H9 (cell line): ENCODE measurements at regions not wholly inside any gene's neighbourhood (a gene's known extent, or its start where the extent isn't known, plus 50 kb on each side); places are given as distances from the start of the nearest gene placed in this dataset.

Source experiments
- DNase-seq: peaks from one replicate; pipeline ENCODE4 v3.0.0-alpha.2; 2017
- H2AFZ ChIP-seq: one replicate; pipeline ENCODE4 v1.6.1; 2013; ENCODE audit warnings: mild to moderate bottlenecking, low read length, control low read depth, moderate library complexity
- H2AK5ac ChIP-seq: 2 replicates; pipeline ENCODE4 v1.6.1; 2013; ENCODE audit warnings: low read length, control low read depth, mixed read lengths; ENCODE audit not compliant: insufficient read length
- H2BK120ac ChIP-seq: one replicate; pipeline ENCODE4 v1.6.1; 2013; ENCODE audit warnings: low read depth, mild to moderate bottlenecking, low read length, control low read depth, inconsistent platforms; ENCODE audit not compliant: poor library complexity, severe bottlenecking
- H2BK12ac ChIP-seq: 2 replicates; pipeline ENCODE4 v1.6.1; 2013; ENCODE audit warnings: low read length, control low read depth, mixed read lengths, low read depth; ENCODE audit not compliant: insufficient read length
- H2BK15ac ChIP-seq: 2 replicates; pipeline ENCODE4 v1.6.1; 2013; ENCODE audit warnings: low read depth, low read length, control low read depth
- H2BK20ac ChIP-seq: one replicate; pipeline ENCODE4 v1.6.1; 2013; ENCODE audit warnings: low read depth, mild to moderate bottlenecking, low read length, control low read depth, inconsistent platforms; ENCODE audit not compliant: poor library complexity, severe bottlenecking
- H2BK5ac ChIP-seq: 2 replicates; pipeline ENCODE4 v1.6.1; 2013; ENCODE audit warnings: low read length, control low read depth, mixed read lengths; ENCODE audit not compliant: insufficient read length
- H3K14ac ChIP-seq: 2 replicates; pipeline ENCODE4 v1.6.1; 2013; ENCODE audit warnings: low read length, control low read depth; ENCODE audit not compliant: insufficient read depth
- H3K18ac ChIP-seq: 2 replicates; pipeline ENCODE4 v1.6.1; 2013; ENCODE audit warnings: low read depth, mild to moderate bottlenecking, mixed read lengths, low read length, control low read depth; ENCODE audit not compliant: insufficient read length
- H3K23ac ChIP-seq: 2 replicates; pipeline ENCODE4 v1.6.1; 2013; ENCODE audit warnings: low read length, control low read depth, mixed read lengths, low read depth; ENCODE audit not compliant: insufficient read length
- H3K23me2 ChIP-seq: 2 replicates; pipeline ENCODE4 v1.6.1; 2013; ENCODE audit warnings: low read depth, mild to moderate bottlenecking, mixed read lengths, low read length, control low read depth; ENCODE audit not compliant: insufficient read length, poor library complexity, severe bottlenecking
- H3K27ac ChIP-seq: 2 replicates; pipeline ENCODE4 v1.5.1; 2013; ENCODE audit warnings: low read length, control low read depth, mixed read lengths, low read depth; ENCODE audit not compliant: insufficient read length
- H3K27me3 ChIP-seq: 2 replicates; pipeline ENCODE4 v1.6.1; 2013; ENCODE audit warnings: low read length, control low read depth, inconsistent platforms; ENCODE audit not compliant: insufficient read depth
- H3K4ac ChIP-seq: 2 replicates; pipeline ENCODE4 v1.6.1; 2013; ENCODE audit warnings: low read depth, mild to moderate bottlenecking, control low read depth, inconsistent platforms, low read length, moderate library complexity
- H3K4me1 ChIP-seq: 2 replicates; pipeline ENCODE4 v1.6.1; 2013; ENCODE audit warnings: low read length, control low read depth, inconsistent platforms; ENCODE audit not compliant: insufficient read depth
- H3K4me2 ChIP-seq: 2 replicates; pipeline ENCODE4 v1.6.1; 2013; ENCODE audit warnings: low read length, control low read depth, mixed read lengths; ENCODE audit not compliant: insufficient read length, insufficient read depth
- H3K56ac ChIP-seq: 2 replicates; pipeline ENCODE4 v1.6.1; 2013; ENCODE audit warnings: low read depth, mild to moderate bottlenecking, mixed read lengths, low read length, control low read depth; ENCODE audit not compliant: insufficient read length
- H3K79me1 ChIP-seq: 2 replicates; pipeline ENCODE4 v1.6.1; 2013; ENCODE audit warnings: low read depth, mild to moderate bottlenecking, moderate library complexity, low read length, control low read depth, inconsistent platforms; ENCODE audit not compliant: insufficient read depth, poor library complexity, severe bottlenecking
- H3K79me2 ChIP-seq: 2 replicates; pipeline ENCODE4 v1.6.1; 2013; ENCODE audit warnings: low read length, control low read depth, inconsistent platforms; ENCODE audit not compliant: insufficient read depth
- H3K9ac ChIP-seq: 2 replicates; pipeline ENCODE4 v1.6.1; 2013; ENCODE audit warnings: low read length, control low read depth, mixed read lengths; ENCODE audit not compliant: insufficient read length; ENCODE audit errors: extremely low read depth
- H3K9me3 ChIP-seq: one replicate; pipeline ENCODE4 v1.6.1; 2013; ENCODE audit warnings: low read depth, low read length, inconsistent platforms; ENCODE audit not compliant: control insufficient read depth
- H3T11ph ChIP-seq: one replicate; pipeline ENCODE4 v1.6.1; 2013; ENCODE audit warnings: mild to moderate bottlenecking, low read length, control low read depth, inconsistent platforms
- H4K20me1 ChIP-seq: one replicate; pipeline ENCODE4 v1.6.1; 2013; ENCODE audit not compliant: control insufficient read depth, insufficient read length, insufficient read depth
- H4K5ac ChIP-seq: 2 replicates; pipeline ENCODE4 v1.6.1; 2013; ENCODE audit warnings: low read depth, mild to moderate bottlenecking, mixed read lengths, low read length, control low read depth; ENCODE audit not compliant: insufficient read length
- H4K8ac ChIP-seq: replicated peaks from 2 replicates; pipeline ENCODE4 v1.6.1; 2013; ENCODE audit warnings: low read length, control low read depth, mixed read lengths, low read depth; ENCODE audit not compliant: insufficient read length
- H4K91ac ChIP-seq: 2 replicates; pipeline ENCODE4 v1.6.1; 2013; ENCODE audit warnings: low read depth, mild to moderate bottlenecking, moderate library complexity, mixed read lengths, low read length, control low read depth; ENCODE audit not compliant: insufficient read length
- H3K27ac Mint-ChIP-seq, 3 experiments: 2 replicates in 2 of 3; 3 replicates in 1 of 3; pipeline ENCODE4 v1.8.0; 2020 to 2021; ENCODE audit warnings: mixed read lengths in 3 of 3, mild to moderate bottlenecking in 1 of 3, moderate library complexity in 1 of 3
- H3K27me3 Mint-ChIP-seq: 2 replicates; pipeline ENCODE4 v1.8.0; 2021; ENCODE audit warnings: low read depth, mild to moderate bottlenecking, moderate library complexity, mixed read lengths
- H3K36me3 Mint-ChIP-seq, 3 experiments: 2 replicates in 2 of 3; 3 replicates in 1 of 3; pipeline ENCODE4 v1.8.0; 2020 to 2021; ENCODE audit warnings: low read depth in 3 of 3, mixed read lengths in 3 of 3; ENCODE audit not compliant: insufficient read depth in 1 of 3
- H3K4me1 Mint-ChIP-seq, 2 experiments: 2 replicates each; pipeline ENCODE4 v1.8.0; 2020; ENCODE audit warnings: mixed read lengths in 2 of 2
- H3K4me3 Mint-ChIP-seq, 2 experiments: 2 replicates in 1 of 2; 3 replicates in 1 of 2; pipeline ENCODE4 v1.8.0; 2020 to 2021; ENCODE audit warnings: mild to moderate bottlenecking in 2 of 2, mixed read lengths in 2 of 2, moderate library complexity in 1 of 2
- H3K9me3 Mint-ChIP-seq, 2 experiments: 2 replicates in 1 of 2; 3 replicates in 1 of 2; pipeline ENCODE4 v1.8.0; 2020; ENCODE audit warnings: mild to moderate bottlenecking in 2 of 2, mixed read lengths in 2 of 2, moderate library complexity in 1 of 2
- CTCF ChIP-seq: fragments of 200-600 bp; sonication (generic); conservative IDR thresholded peaks from 3 replicates; pipeline ENCODE4 v1.8.0; 2021; ENCODE audit warnings: antibody characterized with exemption, mild to moderate bottlenecking
- WGBS: extraction: QIAGEN DNeasy Blood & Tissue Kit; methylation state at CpG from one replicate; pipeline ENCODE4 v1.1.7; 2013; ENCODE audit warnings: missing lambda C conversion rate, low lambda C conversion rate, mixed read lengths; ENCODE audit not compliant: insufficient read length; ENCODE audit errors: extremely low coverage; 5-methylcytosine and 5-hydroxymethylcytosine counted together

- H3K79me2 ChIP-seq = no peaks in the 10 kb centered on the region
- H3K4me3 Mint-ChIP-seq = no peak overlapping the region
- no peak overlapping the region for H2BK5ac ChIP-seq
- H4K5ac ChIP-seq = no peak overlapping the region
- H3K4me1 Mint-ChIP-seq = peaks cover 27 to 32% of the 10 kb centered on the region in 2 experiments
- H4K20me1 ChIP-seq = no peaks in the 10 kb centered on the region
- no peak overlapping the region for H3K14ac ChIP-seq
- no peaks in the 10 kb centered on the region for H3K23me2 ChIP-seq
- TF ChIP-seq CTCF = no peak
- no CpG with 5 or more reads among the region's 2 CpGs for WGBS
- no peak overlapping the region for H2AFZ ChIP-seq
- no peaks in the 10 kb centered on the region for H3K36me3 Mint-ChIP-seq
- H4K91ac ChIP-seq = no peak overlapping the region
- no peak overlapping the region for H2AK5ac ChIP-seq
- no peaks in the 10 kb centered on the region for H3K9me3 ChIP-seq
- H3K27ac ChIP-seq = no peak overlapping the region
- H2BK12ac ChIP-seq = no peak overlapping the region
- H3T11ph ChIP-seq = no peak overlapping the region
- H3K4me2 ChIP-seq = no peak overlapping the region
- H3K79me1 ChIP-seq = no peaks in the 10 kb centered on the region
- no peak overlapping the region for H2BK120ac ChIP-seq
- H3K4me1 ChIP-seq = no peaks in the 10 kb centered on the region; the same call in 1 of the 2 replicates
- H2BK20ac ChIP-seq = no peak overlapping the region
- DNase-seq = no peak
- H3K18ac ChIP-seq = no peak overlapping the region
- no peak overlapping the region for H4K8ac ChIP-seq
- H3K23ac ChIP-seq = no peak overlapping the region
- no peak overlapping the region for H3K9ac ChIP-seq
- no peak overlapping the region for H2BK15ac ChIP-seq
- no peak overlapping the region for H3K4ac ChIP-seq
- H3K27me3 ChIP-seq = no peaks in the 10 kb centered on the region; the same call in 1 of the 2 replicates
- H3K9me3 Mint-ChIP-seq = no peaks in the 10 kb centered on the region; a peak in 1 of 5 replicates
- no peak overlapping the region for H3K27ac Mint-ChIP-seq
- H3K27me3 Mint-ChIP-seq = peaks cover 31% of the 10 kb centered on the region
- no peak overlapping the region for H3K56ac ChIP-seq
Observed at GRCh38 chr10:64089648-64090047, 568.4 kb downstream of the REEP3 start.
